ENCODE measurements at regions not wholly inside any gene's neighbourhood (a gene's known extent, or its start where the extent isn't known, plus 50 kb on each side); places are given as distances from the start of the nearest gene placed in this dataset.

- TF ChIP-seq EZH2 (IDR thresholded peaks at IDR 0.05; ENCODE audit: borderline replicate concordance, low read depth, low read length, severe bottlenecking) (no peak), CTCF (IDR thresholded peaks at IDR 0.05; ENCODE audit: borderline replicate concordance, extremely low read depth, low read length, poor library complexity, severe bottlenecking) (no peak)
- H2AFZ ChIP-seq (ENCODE audit: low read depth, low read length) = no peak overlapping the region
- no peaks in the 10 kb centered on the region for H3K79me2 ChIP-seq (ENCODE audit: insufficient read depth, low read length)
- H3K27me3 ChIP-seq (ENCODE audit: insufficient read depth, low read length, poor library complexity) = no peaks in the 10 kb centered on the region
- H4K20me1 ChIP-seq (ENCODE audit: insufficient read depth, low read length) = no peaks in the 10 kb centered on the region
- H3K27ac ChIP-seq (ENCODE audit: low read length) = no peak overlapping the region
- no peak for DNase-seq
- H3K9me3 ChIP-seq (ENCODE audit: insufficient read depth, low read length, severe bottlenecking) = no peaks in the 10 kb centered on the region
- H3K4me1 ChIP-seq (ENCODE audit: insufficient read depth, low read length) = no peaks in the 10 kb centered on the region
- no peak overlapping the region for H3K4me2 ChIP-seq (ENCODE audit: insufficient read depth, low read length)
- no peak overlapping the region for H3K4me3 ChIP-seq (ENCODE audit: low read depth in 1 of 2, low read length in 2 of 2)
- no peak overlapping the region for H3K9ac ChIP-seq (ENCODE audit: low read depth, low read length)
- no peaks in the 10 kb centered on the region for H3K36me3 ChIP-seq (ENCODE audit: insufficient read depth, low read length)
- no peak for ATAC-seq (ENCODE audit: insufficient read depth, low read depth)
Observed at GRCh38 chr7:16069998-16070397, 351.3 kb downstream of the CRPPA start.

GRCh38 chr7:16068183-16068582, 353.2 kb downstream of the CRPPA start:
- H3K4me2 ChIP-seq (ENCODE audit: insufficient read depth, low read length) = no peak overlapping the region

GRCh38 chr7:16067711-16068110, 353.6 kb downstream of the CRPPA start:
- no peaks in the 10 kb centered on the region for H3K9me3 ChIP-seq (ENCODE audit: insufficient read depth, low read length, severe bottlenecking)
- no peak overlapping the region for H2AFZ ChIP-seq (ENCODE audit: low read depth, low read length)
- H3K4me2 ChIP-seq (ENCODE audit: insufficient read depth, low read length) = no peak overlapping the region
- no peaks in the 10 kb centered on the region for H3K27me3 ChIP-seq (ENCODE audit: insufficient read depth, low read length, poor library complexity)
- H3K4me1 ChIP-seq (ENCODE audit: insufficient read depth, low read length) = no peaks in the 10 kb centered on the region
- H3K9ac ChIP-seq (ENCODE audit: low read depth, low read length) = no peak overlapping the region
- no peak overlapping the region for H3K4me3 ChIP-seq (ENCODE audit: low read depth in 1 of 2, low read length in 2 of 2)
- H3K79me2 ChIP-seq (ENCODE audit: insufficient read depth, low read length) = no peaks in the 10 kb centered on the region
- H3K36me3 ChIP-seq (ENCODE audit: insufficient read depth, low read length) = no peaks in the 10 kb centered on the region
- H3K27ac ChIP-seq (ENCODE audit: low read length) = no peak overlapping the region
- no peak for ATAC-seq (ENCODE audit: insufficient read depth, low read depth)
- no peak for DNase-seq
- no peaks in the 10 kb centered on the region for H4K20me1 ChIP-seq (ENCODE audit: insufficient read depth, low read length)
- no peak for TF ChIP-seq CTCF (IDR thresholded peaks at IDR 0.05; ENCODE audit: borderline replicate concordance, extremely low read depth, low read length, poor library complexity, severe bottlenecking)
- TF ChIP-seq EZH2 (IDR thresholded peaks at IDR 0.05; ENCODE audit: borderline replicate concordance, low read depth, low read length, severe bottlenecking) = no peak

More at GRCh38 chr7:16068183-16068582, 353.2 kb downstream of the CRPPA start:
- no peak overlapping the region for H3K9ac ChIP-seq (ENCODE audit: low read depth, low read length)
- H2AFZ ChIP-seq (ENCODE audit: low read depth, low read length) = no peak overlapping the region
- H3K9me3 ChIP-seq (ENCODE audit: insufficient read depth, low read length, severe bottlenecking) = no peaks in the 10 kb centered on the region
- no peaks in the 10 kb centered on the region for H3K79me2 ChIP-seq (ENCODE audit: insufficient read depth, low read length)
- no peaks in the 10 kb centered on the region for H3K27me3 ChIP-seq (ENCODE audit: insufficient read depth, low read length, poor library complexity)
- H3K36me3 ChIP-seq (ENCODE audit: insufficient read depth, low read length) = no peaks in the 10 kb centered on the region
- no peaks in the 10 kb centered on the region for H4K20me1 ChIP-seq (ENCODE audit: insufficient read depth, low read length)
- no peak for DNase-seq
- no peak for TF ChIP-seq EZH2 (IDR thresholded peaks at IDR 0.05; ENCODE audit: borderline replicate concordance, low read depth, low read length, severe bottlenecking)
- TF ChIP-seq CTCF (IDR thresholded peaks at IDR 0.05; ENCODE audit: borderline replicate concordance, extremely low read depth, low read length, poor library complexity, severe bottlenecking) = no peak
- no peaks in the 10 kb centered on the region for H3K4me1 ChIP-seq (ENCODE audit: insufficient read depth, low read length)
- ATAC-seq (ENCODE audit: insufficient read depth, low read depth) = no peak
- H3K4me3 ChIP-seq (ENCODE audit: low read depth in 1 of 2, low read length in 2 of 2) = no peak overlapping the region
- no peak overlapping the region for H3K27ac ChIP-seq (ENCODE audit: low read length)
